ENCODE measurements at regions not wholly inside any gene's neighbourhood (a gene's known extent, or its start where the extent isn't known, plus 50 kb on each side); places are given as distances from the start of the nearest gene placed in this dataset.

GRCh38 chr21:9735421-9735961 is 785.9 kb upstream of the TPTE start:
- no peak for TF ChIP-seq CTCF (IDR thresholded peaks at IDR 0.05)
- no peak for TF ChIP-seq POLR2A (IDR thresholded peaks at IDR 0.05)

Data from Peyer's patch (tissue), 4 donors.